Activated naive CD4-positive, alpha-beta T cell treated with anti-CD3 and anti-CD28 coated beads, Interleukin-2, amount 50 U/mL, for 24 hours (primary cell): ENCODE measurements at regions not wholly inside any gene's neighbourhood (a gene's known extent, or its start where the extent isn't known, plus 50 kb on each side); places are given as distances from the start of the nearest gene placed in this dataset.

Experiments
- H3K27ac Mint-ChIP-seq: one replicate; pipeline ENCODE4 v1.8.0; 2021; ENCODE audit warnings: mild to moderate bottlenecking, mixed read lengths
- H3K27me3 Mint-ChIP-seq: one replicate; pipeline ENCODE4 v1.8.0; 2021; ENCODE audit warnings: mixed read lengths
- H3K36me3 Mint-ChIP-seq: one replicate; pipeline ENCODE4 v1.8.0; 2021; ENCODE audit warnings: mixed read lengths
- H3K4me1 Mint-ChIP-seq: one replicate; pipeline ENCODE4 v1.8.0; 2021; ENCODE audit warnings: mixed read lengths
- H3K4me3 Mint-ChIP-seq: one replicate; pipeline ENCODE4 v1.8.0; 2021; ENCODE audit warnings: mild to moderate bottlenecking, mixed read lengths
- H3K9me3 Mint-ChIP-seq: one replicate; pipeline ENCODE4 v1.8.0; 2021; ENCODE audit warnings: mixed read lengths

GRCh38 chr11:12617632-12618031 lies 56.6 kb upstream of the TEAD1 start:
- H3K4me1 Mint-ChIP-seq, result no peaks in the 10 kb centered on the region
- peaks cover 4% of the 10 kb centered on the region for H3K27me3 Mint-ChIP-seq
- no peak overlapping the region for H3K27ac Mint-ChIP-seq
- peaks cover 8% of the 10 kb centered on the region for H3K36me3 Mint-ChIP-seq
- peaks cover 12% of the 10 kb centered on the region for H3K9me3 Mint-ChIP-seq
- H3K4me3 Mint-ChIP-seq, result no peak overlapping the region

- H3K4me3 Mint-ChIP-seq, result no peak overlapping the region
- H3K9me3 Mint-ChIP-seq, result peaks cover 5% of the 10 kb centered on the region
- H3K27me3 Mint-ChIP-seq, result peaks cover 4% of the 10 kb centered on the region
- peaks cover 4% of the 10 kb centered on the region for H3K36me3 Mint-ChIP-seq
- H3K4me1 Mint-ChIP-seq, result no peaks in the 10 kb centered on the region
- H3K27ac Mint-ChIP-seq, result no peak overlapping the region
These were observed 55.3 kb upstream of the TEAD1 start for GRCh38 chr11:12618743-12619540.

- Mint-ChIP-seq H3K4me3 (no peak overlapping the region), H3K36me3 (peaks cover 3% of the 10 kb centered on the region), H3K9me3 (peaks cover 19% of the 10 kb centered on the region), H3K27me3 (peaks cover 4% of the 10 kb centered on the region), H3K4me1 (no peaks in the 10 kb centered on the region), H3K27ac (no peak overlapping the region)
These were observed 50.4 kb upstream of the TEAD1 start for GRCh38 chr11:12623869-12624268.
